ENCODE measurements at regions not wholly inside any gene's neighbourhood (a gene's known extent, or its start where the extent isn't known, plus 50 kb on each side); places are given as distances from the start of the nearest gene placed in this dataset.

GRCh38 chr9:86668488-86668887, 278.8 kb downstream of the GAS1 start:
- no peak for TF ChIP-seq POLR2A (IDR thresholded peaks at IDR 0.05; ENCODE audit: low read length)
- no peak for TF ChIP-seq GATA1 (IDR thresholded peaks at IDR 0.05; ENCODE audit: low read depth, low read length)

Data from erythroblast (primary cell).